ENCODE measurements at regions not wholly inside any gene's neighbourhood (a gene's known extent, or its start where the extent isn't known, plus 50 kb on each side); places are given as distances from the start of the nearest gene placed in this dataset.

- TF ChIP-seq CTCF (IDR thresholded peaks at IDR 0.05) = no peak
- TF ChIP-seq POLR2AphosphoS5 (IDR thresholded peaks at IDR 0.05) = no peak
- TF ChIP-seq POLR2A (IDR thresholded peaks at IDR 0.05) = no peak
Measured at GRCh38 chr12:105805730-105806399, 332.9 kb downstream of the NUAK1 start.
